ENCODE measurements at regions not wholly inside any gene's neighbourhood (a gene's known extent, or its start where the extent isn't known, plus 50 kb on each side); places are given as distances from the start of the nearest gene placed in this dataset.
"Not testable (repeated sequence)": the region's sequence is repeated elsewhere in the genome, so short reads cannot be mapped to it uniquely, and the experiment has no call there.

- peak overlapping the region; percentile 83 for H3K27ac ChIP-seq (ENCODE audit: low read depth, low read length)
- ATAC-seq: peak; percentile 99
- H3K27me3 Mint-ChIP-seq; intact Hi-C loops (cut with micrococcal nuclease); POLR2A ChIA-PET; H3K9me3 Mint-ChIP-seq; H3K4me3 Mint-ChIP-seq; H3K27me3 ChIP-seq (ENCODE audit: control insufficient read depth in 2 of 2, insufficient read depth in 2 of 2, low read length in 2 of 2); H3K36me3 ChIP-seq (ENCODE audit: control insufficient read depth in 2 of 3, insufficient read depth in 3 of 3, low read length in 3 of 3); CTCF ChIA-PET; H3K9me3 ChIP-seq (ENCODE audit: control insufficient read depth in 2 of 3, low read length in 3 of 3): not testable (repeated sequence)
- DNase-seq: peak; percentile 98 to 100 (median 99)
- peak overlapping the region; percentile 100 for H3K4me3 ChIP-seq (ENCODE audit: low read length)
- Mint-ChIP-seq H3K27ac (peak overlapping the region in 1 of 9 donors; percentile 100), H3K36me3 (peaks cover 13 to 20% (median 15%) of the 10 kb centered on the region in 5 donors), H3K4me1 (peaks cover 20 to 48% (median 39%) of the 10 kb centered on the region in 7 donors)
- H3K4me1 ChIP-seq (ENCODE audit: control insufficient read depth in 2 of 2, insufficient read depth in 2 of 2, low read length in 2 of 2): peaks cover 7 to 20% of the 10 kb centered on the region in 2 donors
Observed at GRCh38 chr9:40991741-40992471, 136.6 kb downstream of the FOXD4L6 start.

- Histone ChIP-seq H3K4me3 (ENCODE audit: low read length) (peak overlapping the region; percentile 100), H3K4me1 (ENCODE audit: control insufficient read depth in 2 of 2, insufficient read depth in 2 of 2, low read length in 2 of 2) (peaks cover 7 to 20% of the 10 kb centered on the region in 2 donors), H3K27ac (ENCODE audit: low read depth, low read length) (peak overlapping the region; percentile 83)
- Mint-ChIP-seq H3K36me3 (peaks cover 10 to 20% (median 15%) of the 10 kb centered on the region in 5 donors), H3K4me1 (peaks cover 15 to 42% (median 33%) of the 10 kb centered on the region in 7 donors)
- H3K36me3 ChIP-seq (ENCODE audit: control insufficient read depth in 2 of 3, insufficient read depth in 3 of 3, low read length in 3 of 3); H3K27me3 ChIP-seq (ENCODE audit: control insufficient read depth in 2 of 2, insufficient read depth in 2 of 2, low read length in 2 of 2); H3K9me3 Mint-ChIP-seq; CTCF ChIA-PET; H3K9me3 ChIP-seq (ENCODE audit: control insufficient read depth in 2 of 3, low read length in 3 of 3); intact Hi-C loops (cut with micrococcal nuclease); POLR2A ChIA-PET; H3K27me3 Mint-ChIP-seq; H3K27ac Mint-ChIP-seq; H3K4me3 Mint-ChIP-seq; ATAC-seq: not testable (repeated sequence)
- peak in 2 of 9 donors; percentile 8 to 20 for DNase-seq
Observed at GRCh38 chr9:40991100-40991740, 137.3 kb downstream of the FOXD4L6 start.

GRCh38 chr9:40986332-40986731, 142.1 kb downstream of the FOXD4L6 start:
- ATAC-seq; H3K4me3 ChIP-seq (ENCODE audit: low read length); H3K27me3 Mint-ChIP-seq; CTCF ChIA-PET; H3K4me3 Mint-ChIP-seq; intact Hi-C loops (cut with micrococcal nuclease); H3K9me3 ChIP-seq (ENCODE audit: control insufficient read depth in 2 of 3, low read length in 3 of 3); POLR2A ChIA-PET; DNase-seq; H3K4me1 ChIP-seq (ENCODE audit: control insufficient read depth in 2 of 2, insufficient read depth in 2 of 2, low read length in 2 of 2); H3K27me3 ChIP-seq (ENCODE audit: control insufficient read depth in 2 of 2, insufficient read depth in 2 of 2, low read length in 2 of 2); H3K36me3 ChIP-seq (ENCODE audit: control insufficient read depth in 2 of 3, insufficient read depth in 3 of 3, low read length in 3 of 3); H3K27ac ChIP-seq (ENCODE audit: low read depth, low read length); H3K27ac Mint-ChIP-seq: not testable (repeated sequence)
- Mint-ChIP-seq H3K9me3 (peaks cover 0 to 11% (median 5%) of the 10 kb centered on the region in 11 donors), H3K4me1 (peaks cover 0 to 20% (median 5%) of the 10 kb centered on the region in 7 donors), H3K36me3 (peaks cover 8 to 24% (median 14%) of the 10 kb centered on the region in 5 donors)

- not testable (repeated sequence) for ATAC-seq
Observed at GRCh38 chr9:40975351-40975750, 153.1 kb downstream of the FOXD4L6 start.

GRCh38 chr9:40974912-40975311, 153.6 kb downstream of the FOXD4L6 start:
- H3K27ac Mint-ChIP-seq; H3K9me3 Mint-ChIP-seq; H3K27ac ChIP-seq (ENCODE audit: low read depth, low read length); POLR2A ChIA-PET; ATAC-seq; H3K9me3 ChIP-seq (ENCODE audit: control insufficient read depth in 2 of 3, low read length in 3 of 3); DNase-seq; H3K4me3 Mint-ChIP-seq; H3K4me1 Mint-ChIP-seq; H3K27me3 ChIP-seq (ENCODE audit: control insufficient read depth in 2 of 2, insufficient read depth in 2 of 2, low read length in 2 of 2); H3K4me3 ChIP-seq (ENCODE audit: low read length); CTCF ChIA-PET; intact Hi-C loops (cut with micrococcal nuclease); H3K27me3 Mint-ChIP-seq; H3K36me3 ChIP-seq (ENCODE audit: control insufficient read depth in 2 of 3, insufficient read depth in 3 of 3, low read length in 3 of 3); H3K4me1 ChIP-seq (ENCODE audit: control insufficient read depth in 2 of 2, insufficient read depth in 2 of 2, low read length in 2 of 2): not testable (repeated sequence)
- peaks cover 0 to 25% (median 12%) of the 10 kb centered on the region in 5 donors for H3K36me3 Mint-ChIP-seq

More at GRCh38 chr9:40975351-40975750, 153.1 kb downstream of the FOXD4L6 start:
- H3K27ac ChIP-seq (ENCODE audit: low read depth, low read length); POLR2A ChIA-PET; intact Hi-C loops (cut with micrococcal nuclease); H3K9me3 ChIP-seq (ENCODE audit: control insufficient read depth in 2 of 3, low read length in 3 of 3); H3K4me1 Mint-ChIP-seq; H3K9me3 Mint-ChIP-seq; CTCF ChIA-PET; H3K27me3 ChIP-seq (ENCODE audit: control insufficient read depth in 2 of 2, insufficient read depth in 2 of 2, low read length in 2 of 2); H3K4me1 ChIP-seq (ENCODE audit: control insufficient read depth in 2 of 2, insufficient read depth in 2 of 2, low read length in 2 of 2); DNase-seq; H3K4me3 Mint-ChIP-seq; H3K27me3 Mint-ChIP-seq; H3K36me3 ChIP-seq (ENCODE audit: control insufficient read depth in 2 of 3, insufficient read depth in 3 of 3, low read length in 3 of 3); H3K4me3 ChIP-seq (ENCODE audit: low read length); H3K27ac Mint-ChIP-seq: not testable (repeated sequence)
- peaks cover 0 to 25% (median 13%) of the 10 kb centered on the region in 5 donors for H3K36me3 Mint-ChIP-seq

GRCh38 chr9:40971773-40972172, 156.7 kb downstream of the FOXD4L6 start:
- H3K9me3 ChIP-seq (ENCODE audit: control insufficient read depth in 2 of 3, low read length in 3 of 3); CTCF ChIA-PET; H3K27ac Mint-ChIP-seq; H3K36me3 ChIP-seq (ENCODE audit: control insufficient read depth in 2 of 3, insufficient read depth in 3 of 3, low read length in 3 of 3); POLR2A ChIA-PET; H3K27me3 ChIP-seq (ENCODE audit: control insufficient read depth in 2 of 2, insufficient read depth in 2 of 2, low read length in 2 of 2); intact Hi-C loops (cut with micrococcal nuclease); H3K4me3 ChIP-seq (ENCODE audit: low read length); DNase-seq; H3K9me3 Mint-ChIP-seq; H3K27me3 Mint-ChIP-seq; H3K27ac ChIP-seq (ENCODE audit: low read depth, low read length); H3K4me1 ChIP-seq (ENCODE audit: control insufficient read depth in 2 of 2, insufficient read depth in 2 of 2, low read length in 2 of 2); ATAC-seq; H3K4me3 Mint-ChIP-seq; H3K4me1 Mint-ChIP-seq: not testable (repeated sequence)
- H3K36me3 Mint-ChIP-seq: peaks cover 0 to 16% (median 3%) of the 10 kb centered on the region in 5 donors

DNA sequence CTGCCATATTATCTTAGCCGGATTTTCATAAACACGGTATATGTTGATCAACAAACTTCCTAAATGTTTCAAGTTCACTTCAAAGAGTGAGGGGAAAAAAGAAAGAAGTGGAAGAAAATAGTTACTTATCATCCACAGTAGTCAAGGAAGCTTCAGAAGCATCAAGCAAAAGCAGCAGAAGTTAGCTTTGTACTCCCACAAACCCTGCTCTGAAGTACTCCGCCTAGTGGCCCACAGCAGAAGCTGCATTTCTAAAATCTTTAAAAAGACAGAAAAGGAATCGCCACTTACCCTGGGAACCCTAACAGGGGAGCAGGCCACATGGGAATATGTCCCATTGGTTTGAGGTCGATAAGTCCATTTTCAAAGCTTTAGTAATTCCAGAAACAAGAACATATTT, 158.1 kb downstream of the FOXD4L6 start:
- H3K27me3 Mint-ChIP-seq; H3K27ac ChIP-seq (ENCODE audit: low read depth, low read length); H3K4me1 ChIP-seq (ENCODE audit: control insufficient read depth in 2 of 2, insufficient read depth in 2 of 2, low read length in 2 of 2); H3K4me3 Mint-ChIP-seq; H3K4me3 ChIP-seq (ENCODE audit: low read length); H3K9me3 Mint-ChIP-seq; intact Hi-C loops (cut with micrococcal nuclease); H3K36me3 ChIP-seq (ENCODE audit: control insufficient read depth in 2 of 3, insufficient read depth in 3 of 3, low read length in 3 of 3); ATAC-seq; H3K9me3 ChIP-seq (ENCODE audit: control insufficient read depth in 2 of 3, low read length in 3 of 3); H3K4me1 Mint-ChIP-seq; H3K27me3 ChIP-seq (ENCODE audit: control insufficient read depth in 2 of 2, insufficient read depth in 2 of 2, low read length in 2 of 2); H3K27ac Mint-ChIP-seq; POLR2A ChIA-PET; CTCF ChIA-PET: not testable (repeated sequence)
- DNase-seq: peak in 1 of 9 donors; percentile 13
- H3K36me3 Mint-ChIP-seq: peaks cover 0 to 16% (median 3%) of the 10 kb centered on the region in 5 donors

All from naive thymus-derived CD4-positive, alpha-beta T cell (primary cell).